GM23338 (cell line): ENCODE measurements at regions not wholly inside any gene's neighbourhood (a gene's known extent, or its start where the extent isn't known, plus 50 kb on each side); places are given as distances from the start of the nearest gene placed in this dataset.

Source experiments
- ATAC-seq: fragments of 200-7000 bp; cut with Tn5 transposase; 3 replicates; pipeline ENCODE4 v1.9.1; 2020
- DNase-seq: peaks from one replicate; pipeline ENCODE4 v3.0.0-alpha.2; 2015; ENCODE audit warnings: low spot score
- H2AFZ ChIP-seq: fragments of 200-600 bp; sonication (generic); 2 replicates; pipeline ENCODE4 v1.8.0; 2016; ENCODE audit warnings: antibody characterized with exemption, mild to moderate bottlenecking, moderate library complexity
- H3F3A ChIP-seq: fragments of 200-600 bp; sonication (generic); replicated peaks from 2 replicates; pipeline ENCODE4 v1.8.0; 2017; ENCODE audit warnings: antibody characterized with exemption, mixed run types, low read depth
- H3K27ac ChIP-seq: fragments of 200-600 bp; sonication (generic); 2 replicates; pipeline ENCODE4 v1.6.1; 2016; ENCODE audit warnings: low read depth
- H3K27me3 ChIP-seq: fragments of 200-600 bp; sonication (generic); 2 replicates; pipeline ENCODE4 v1.8.0; 2016; ENCODE audit warnings: mild to moderate bottlenecking, mixed run types, moderate library complexity; ENCODE audit not compliant: insufficient read depth
- H3K36me3 ChIP-seq: fragments of 200-600 bp; sonication (generic); 2 replicates; pipeline ENCODE4 v1.8.0; 2016; ENCODE audit warnings: mild to moderate bottlenecking; ENCODE audit not compliant: insufficient read depth
- H3K4me1 ChIP-seq: fragments of 200-600 bp; sonication (generic); 2 replicates; pipeline ENCODE4 v1.8.0; 2016; ENCODE audit warnings: mild to moderate bottlenecking, moderate library complexity; ENCODE audit not compliant: insufficient read depth
- H3K4me2 ChIP-seq: fragments of 200-600 bp; sonication (generic); 2 replicates; pipeline ENCODE4 v1.7.1; 2017; ENCODE audit warnings: mixed run types
- H3K4me3 ChIP-seq: fragments of 200-600 bp; sonication (generic); 2 replicates; pipeline ENCODE4 v1.6.1; 2016; ENCODE audit warnings: mixed run types
- H3K79me2 ChIP-seq: fragments of 200-600 bp; sonication (generic); replicated peaks from 2 replicates; pipeline ENCODE4 v1.8.0; 2017; ENCODE audit warnings: mild to moderate bottlenecking; ENCODE audit not compliant: insufficient read depth
- H3K9me2 ChIP-seq: fragments of 200-600 bp; sonication (generic); 2 replicates; pipeline ENCODE4 v1.8.0; 2017; ENCODE audit not compliant: insufficient read depth
- H4K20me1 ChIP-seq: fragments of 200-600 bp; sonication (generic); replicated peaks from 2 replicates; pipeline ENCODE4 v1.8.0; 2017; ENCODE audit warnings: mild to moderate bottlenecking; ENCODE audit not compliant: insufficient read depth
- H3K27ac Mint-ChIP-seq: 2 replicates; pipeline ENCODE4 v1.8.0; 2020; ENCODE audit warnings: inconsistent platforms, mild to moderate bottlenecking, moderate library complexity, mixed read lengths
- H3K27me3 Mint-ChIP-seq: 3 replicates; pipeline ENCODE4 v1.8.0; 2022; ENCODE audit warnings: low read depth, mild to moderate bottlenecking, moderate library complexity, mixed read lengths, inconsistent platforms; ENCODE audit not compliant: insufficient read depth, poor library complexity
- H3K36me3 Mint-ChIP-seq: 3 replicates; pipeline ENCODE4 v1.8.0; 2021; ENCODE audit warnings: low read depth, mild to moderate bottlenecking, inconsistent platforms, moderate library complexity, mixed read lengths
- H3K4me1 Mint-ChIP-seq: 3 replicates; pipeline ENCODE4 v1.8.0; 2020; ENCODE audit warnings: mild to moderate bottlenecking, inconsistent platforms, mixed read lengths
- H3K4me3 Mint-ChIP-seq: 3 replicates; pipeline ENCODE4 v1.8.0; 2021; ENCODE audit warnings: moderate library complexity, mild to moderate bottlenecking, inconsistent platforms, mixed read lengths
- H3K9me3 Mint-ChIP-seq: 3 replicates; pipeline ENCODE4 v1.8.0; 2020; ENCODE audit warnings: moderate library complexity, mild to moderate bottlenecking, inconsistent platforms, mixed read lengths
- CREB1 ChIP-seq: fragments of 250-450 bp; sonication (Bioruptor Pico); IDR thresholded peaks from 2 replicates; pipeline ENCODE4 v1.5.0; 2020; ENCODE audit warnings: low read depth, mild to moderate bottlenecking, moderate library complexity
- EZH2 ChIP-seq: fragments of 200-600 bp; sonication (generic); IDR thresholded peaks from one replicate; pipeline ENCODE4 v1.8.0; 2017; ENCODE audit warnings: antibody characterized with exemption, mild to moderate bottlenecking, low read depth; ENCODE audit not compliant: unreplicated experiment
- EZH2phosphoT487 ChIP-seq: fragments of 200-600 bp; sonication (generic); IDR thresholded peaks from one replicate; pipeline ENCODE4 v1.8.1; 2018; ENCODE audit warnings: antibody characterized with exemption; ENCODE audit not compliant: unreplicated experiment
- JUNB ChIP-seq: IDR thresholded peaks from one replicate; pipeline ENCODE4 v1.6.1; 2016; ENCODE audit warnings: antibody characterized with exemption; ENCODE audit not compliant: unreplicated experiment
- NANOG ChIP-seq: IDR thresholded peaks from 2 replicates; pipeline ENCODE4 v1.6.1; 2016; ENCODE audit warnings: antibody characterized with exemption, borderline replicate concordance
- POLR2AphosphoS5 ChIP-seq: IDR thresholded peaks from 2 replicates; pipeline ENCODE4 v1.6.1; 2016; ENCODE audit warnings: antibody characterized with exemption, low read depth
- STAT1 ChIP-seq: IDR thresholded peaks from one replicate; pipeline ENCODE4 v1.6.1; 2016; ENCODE audit warnings: antibody characterized with exemption; ENCODE audit not compliant: unreplicated experiment
- ZNF114 ChIP-seq: fragments of 250-450 bp; sonication (Bioruptor Pico); IDR thresholded peaks from 2 replicates; pipeline ENCODE4 v1.5.0; 2020; ENCODE audit warnings: mild to moderate bottlenecking, moderate library complexity
- ZNF331 ChIP-seq: fragments of 250-450 bp; sonication (Bioruptor Pico); IDR thresholded peaks from 2 replicates; pipeline ENCODE4 v1.5.0; 2020; ENCODE audit warnings: low read depth, mild to moderate bottlenecking, moderate library complexity
- ZNF462 ChIP-seq: fragments of 250-450 bp; sonication (Bioruptor Pico); IDR thresholded peaks from 2 replicates; pipeline ENCODE4 v1.5.0; 2020; ENCODE audit warnings: mild to moderate bottlenecking, moderate library complexity
- TF ChIP-seq, protein P1 (sequence below): IDR thresholded peaks from one replicate; pipeline ENCODE4 v1.6.1; 2018; ENCODE audit warnings: antibody characterized with exemption; ENCODE audit not compliant: unreplicated experiment
- TF ChIP-seq, protein P2 (sequence below), 2 experiments: fragments of 200-600 bp in 1 of 2; sonication (generic) in 1 of 2; conservative IDR thresholded peaks; 2 replicates each; pipeline versions ENCODE4 v1.5.1 to v1.6.1; 2016 to 2017; ENCODE audit warnings: antibody characterized with exemption in 2 of 2, low read depth in 2 of 2, mild to moderate bottlenecking in 2 of 2, moderate library complexity in 1 of 2
- TF ChIP-seq, protein P3 (sequence below): IDR thresholded peaks from 2 replicates; pipeline ENCODE4 v1.6.1; 2016; ENCODE audit warnings: antibody characterized with exemption

DNA sequence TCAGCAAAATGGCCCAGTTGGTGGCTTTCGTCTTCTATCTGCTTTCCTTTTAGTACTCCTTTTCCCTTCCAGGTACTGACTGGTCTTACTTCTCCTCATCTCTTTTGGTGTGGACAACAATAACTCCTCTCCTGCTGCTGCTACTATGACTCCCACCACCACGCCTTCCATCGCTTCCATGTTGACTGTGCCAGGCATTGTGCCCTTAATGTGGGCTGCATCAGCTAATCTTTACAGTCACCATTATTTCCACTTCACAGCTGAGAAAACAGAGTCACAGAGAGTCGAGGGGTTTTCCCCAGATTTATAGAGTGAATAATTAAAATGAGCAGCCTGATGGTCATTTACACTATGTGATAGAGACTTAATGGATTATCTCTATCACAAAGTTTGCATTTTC, 184.9 kb upstream of the IL12B start:
- no peak overlapping the region for H3K27ac ChIP-seq
- H3K36me3 ChIP-seq, result no peaks in the 10 kb centered on the region
- no peaks in the 10 kb centered on the region for H3K79me2 ChIP-seq
- no peaks in the 10 kb centered on the region for H3K9me2 ChIP-seq
- Mint-ChIP-seq H3K36me3 (no peaks in the 10 kb centered on the region), H3K27me3 (peaks cover 11% of the 10 kb centered on the region), H3K4me1 (peaks cover 8% of the 10 kb centered on the region; the same call in 2 of the 3 replicates), H3K4me3 (no peak overlapping the region), H3K27ac (no peak overlapping the region), H3K9me3 (no peaks in the 10 kb centered on the region)
- H4K20me1 ChIP-seq, result no peaks in the 10 kb centered on the region
- DNase-seq (no peak), ATAC-seq (no peak)
- H2AFZ ChIP-seq, result peak overlapping the region; percentile 40; the same call in 1 of the 2 replicates
- no peak overlapping the region for H3K4me2 ChIP-seq
- H3K27me3 ChIP-seq, result no peaks in the 10 kb centered on the region
- H3K4me1 ChIP-seq, result no peaks in the 10 kb centered on the region
- H3F3A ChIP-seq, result no peaks in the 10 kb centered on the region
- TF ChIP-seq JUNB (no peak), ZNF462 (no peak), ZNF114 (CRISPR knock-in tag) (no peak), STAT1 (no peak), POLR2AphosphoS5 (no peak), EZH2 (no peak), CREB1 (CRISPR knock-in tag) (no peak), ZNF331 (no peak), EZH2phosphoT487 (no peak), NANOG (no peak)
- TF ChIP-seq, protein P1, sequence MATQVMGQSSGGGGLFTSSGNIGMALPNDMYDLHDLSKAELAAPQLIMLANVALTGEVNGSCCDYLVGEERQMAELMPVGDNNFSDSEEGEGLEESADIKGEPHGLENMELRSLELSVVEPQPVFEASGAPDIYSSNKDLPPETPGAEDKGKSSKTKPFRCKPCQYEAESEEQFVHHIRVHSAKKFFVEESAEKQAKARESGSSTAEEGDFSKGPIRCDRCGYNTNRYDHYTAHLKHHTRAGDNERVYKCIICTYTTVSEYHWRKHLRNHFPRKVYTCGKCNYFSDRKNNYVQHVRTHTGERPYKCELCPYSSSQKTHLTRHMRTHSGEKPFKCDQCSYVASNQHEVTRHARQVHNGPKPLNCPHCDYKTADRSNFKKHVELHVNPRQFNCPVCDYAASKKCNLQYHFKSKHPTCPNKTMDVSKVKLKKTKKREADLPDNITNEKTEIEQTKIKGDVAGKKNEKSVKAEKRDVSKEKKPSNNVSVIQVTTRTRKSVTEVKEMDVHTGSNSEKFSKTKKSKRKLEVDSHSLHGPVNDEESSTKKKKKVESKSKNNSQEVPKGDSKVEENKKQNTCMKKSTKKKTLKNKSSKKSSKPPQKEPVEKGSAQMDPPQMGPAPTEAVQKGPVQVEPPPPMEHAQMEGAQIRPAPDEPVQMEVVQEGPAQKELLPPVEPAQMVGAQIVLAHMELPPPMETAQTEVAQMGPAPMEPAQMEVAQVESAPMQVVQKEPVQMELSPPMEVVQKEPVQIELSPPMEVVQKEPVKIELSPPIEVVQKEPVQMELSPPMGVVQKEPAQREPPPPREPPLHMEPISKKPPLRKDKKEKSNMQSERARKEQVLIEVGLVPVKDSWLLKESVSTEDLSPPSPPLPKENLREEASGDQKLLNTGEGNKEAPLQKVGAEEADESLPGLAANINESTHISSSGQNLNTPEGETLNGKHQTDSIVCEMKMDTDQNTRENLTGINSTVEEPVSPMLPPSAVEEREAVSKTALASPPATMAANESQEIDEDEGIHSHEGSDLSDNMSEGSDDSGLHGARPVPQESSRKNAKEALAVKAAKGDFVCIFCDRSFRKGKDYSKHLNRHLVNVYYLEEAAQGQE, result no peak
- TF ChIP-seq, protein P2, sequence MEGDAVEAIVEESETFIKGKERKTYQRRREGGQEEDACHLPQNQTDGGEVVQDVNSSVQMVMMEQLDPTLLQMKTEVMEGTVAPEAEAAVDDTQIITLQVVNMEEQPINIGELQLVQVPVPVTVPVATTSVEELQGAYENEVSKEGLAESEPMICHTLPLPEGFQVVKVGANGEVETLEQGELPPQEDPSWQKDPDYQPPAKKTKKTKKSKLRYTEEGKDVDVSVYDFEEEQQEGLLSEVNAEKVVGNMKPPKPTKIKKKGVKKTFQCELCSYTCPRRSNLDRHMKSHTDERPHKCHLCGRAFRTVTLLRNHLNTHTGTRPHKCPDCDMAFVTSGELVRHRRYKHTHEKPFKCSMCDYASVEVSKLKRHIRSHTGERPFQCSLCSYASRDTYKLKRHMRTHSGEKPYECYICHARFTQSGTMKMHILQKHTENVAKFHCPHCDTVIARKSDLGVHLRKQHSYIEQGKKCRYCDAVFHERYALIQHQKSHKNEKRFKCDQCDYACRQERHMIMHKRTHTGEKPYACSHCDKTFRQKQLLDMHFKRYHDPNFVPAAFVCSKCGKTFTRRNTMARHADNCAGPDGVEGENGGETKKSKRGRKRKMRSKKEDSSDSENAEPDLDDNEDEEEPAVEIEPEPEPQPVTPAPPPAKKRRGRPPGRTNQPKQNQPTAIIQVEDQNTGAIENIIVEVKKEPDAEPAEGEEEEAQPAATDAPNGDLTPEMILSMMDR (conservative IDR thresholded peaks at IDR 0.05; ENCODE audit: low read depth in 2 of 2), result no peak
- TF ChIP-seq, protein P3, sequence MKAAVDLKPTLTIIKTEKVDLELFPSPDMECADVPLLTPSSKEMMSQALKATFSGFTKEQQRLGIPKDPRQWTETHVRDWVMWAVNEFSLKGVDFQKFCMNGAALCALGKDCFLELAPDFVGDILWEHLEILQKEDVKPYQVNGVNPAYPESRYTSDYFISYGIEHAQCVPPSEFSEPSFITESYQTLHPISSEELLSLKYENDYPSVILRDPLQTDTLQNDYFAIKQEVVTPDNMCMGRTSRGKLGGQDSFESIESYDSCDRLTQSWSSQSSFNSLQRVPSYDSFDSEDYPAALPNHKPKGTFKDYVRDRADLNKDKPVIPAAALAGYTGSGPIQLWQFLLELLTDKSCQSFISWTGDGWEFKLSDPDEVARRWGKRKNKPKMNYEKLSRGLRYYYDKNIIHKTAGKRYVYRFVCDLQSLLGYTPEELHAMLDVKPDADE, result no peak
- no peak overlapping the region for H3K4me3 ChIP-seq
